Fibroblast of gingiva (primary cell): ENCODE measurements at regions not wholly inside any gene's neighbourhood (a gene's known extent, or its start where the extent isn't known, plus 50 kb on each side); places are given as distances from the start of the nearest gene placed in this dataset.

Source experiments
- DNase-seq: peaks from one replicate; pipeline ENCODE4 v3.0.0-alpha.2; 2011; ENCODE audit warnings: low read depth

DNA sequence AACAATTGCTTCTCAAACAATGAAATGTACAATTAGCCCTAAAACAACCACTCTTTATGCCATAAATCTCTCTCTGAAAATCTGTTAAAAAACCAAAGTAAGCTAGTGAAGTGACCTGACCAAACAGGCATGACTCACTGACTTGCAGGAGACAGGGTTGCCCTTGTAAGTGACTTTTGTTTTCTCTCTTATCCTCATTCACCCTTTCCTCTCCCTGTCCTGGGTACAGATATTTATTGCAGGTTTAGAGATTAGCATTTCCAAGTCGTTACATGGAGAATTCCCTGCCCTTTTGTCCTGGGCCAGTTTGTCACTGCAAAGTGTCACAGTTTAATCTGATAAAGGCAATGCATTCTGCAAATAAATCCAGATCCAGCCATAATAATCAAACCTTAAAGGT is 484.2 kb downstream of the IRX1 start:
- DNase-seq: no peak

DNA sequence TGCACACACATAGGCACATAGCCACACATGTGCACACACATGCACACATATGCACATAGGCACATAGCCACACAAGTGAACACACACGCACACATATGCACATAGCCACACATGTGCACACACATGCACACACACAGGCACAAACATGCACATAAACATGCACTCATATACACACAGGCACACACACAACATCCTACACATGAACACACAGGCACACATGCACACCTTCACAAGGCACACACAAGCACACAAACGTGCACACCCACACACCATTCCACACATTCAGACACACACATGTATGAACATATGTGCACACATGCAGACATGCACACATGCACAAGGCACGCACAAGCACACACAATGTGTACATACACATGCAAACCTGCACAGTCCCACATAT is 484.7 kb downstream of the IRX1 start:
- DNase-seq: no peak

GRCh38 chr5:4081059-4081458 is 485.4 kb downstream of the IRX1 start:
- DNase-seq: no peak

DNA sequence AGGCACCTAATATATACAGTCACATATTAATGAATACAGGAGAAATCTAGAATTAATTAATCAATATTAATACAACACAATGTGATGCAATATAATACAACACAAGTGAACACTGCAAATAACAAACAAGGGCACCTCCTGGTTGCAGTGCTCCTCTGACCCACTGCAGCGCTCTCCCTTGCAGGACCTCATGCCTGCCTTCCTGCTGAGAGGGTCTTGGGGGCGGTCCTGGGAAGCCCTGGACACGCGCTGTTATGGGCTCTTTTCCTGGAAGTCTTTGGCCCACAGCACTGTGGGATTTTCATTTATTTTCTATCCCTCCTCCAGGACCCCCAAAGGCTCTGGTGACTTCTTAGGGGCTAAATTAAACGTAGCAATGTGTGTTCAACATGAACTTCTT is 485.8 kb downstream of the IRX1 start:
- DNase-seq: no peak

DNA sequence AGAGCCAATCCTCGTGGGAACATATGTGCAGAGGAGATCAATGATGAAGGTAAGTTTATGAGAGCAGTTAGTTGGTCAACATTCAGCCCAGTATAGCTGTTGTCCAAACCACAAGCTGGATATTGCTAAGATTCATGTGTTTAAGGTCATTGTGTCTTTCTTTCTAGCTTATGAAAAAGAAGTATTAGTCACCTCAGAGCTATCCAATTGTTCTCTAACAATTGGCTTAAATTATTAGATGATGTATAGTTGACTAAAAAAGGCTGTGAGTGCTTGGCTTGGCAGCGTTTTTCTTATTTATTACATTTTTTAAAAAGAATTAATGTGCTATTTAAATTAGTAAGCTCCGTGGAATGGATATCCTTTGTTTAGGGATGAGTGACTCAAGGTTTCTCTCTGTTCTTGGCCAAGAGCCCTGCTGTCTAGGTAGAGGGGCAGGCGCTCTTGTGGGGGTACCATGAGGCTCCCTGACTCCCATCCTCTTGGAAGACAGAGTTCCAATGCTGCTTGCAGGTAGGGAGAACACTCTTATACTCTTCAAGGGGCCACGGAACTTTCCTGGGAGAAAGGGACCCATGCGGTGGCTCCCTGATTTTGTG is 487.4 kb downstream of the IRX1 start:
- no peak for DNase-seq

- DNase-seq: no peak
Measured at GRCh38 chr5:4083591-4084337, 488.1 kb downstream of the IRX1 start.

DNA sequence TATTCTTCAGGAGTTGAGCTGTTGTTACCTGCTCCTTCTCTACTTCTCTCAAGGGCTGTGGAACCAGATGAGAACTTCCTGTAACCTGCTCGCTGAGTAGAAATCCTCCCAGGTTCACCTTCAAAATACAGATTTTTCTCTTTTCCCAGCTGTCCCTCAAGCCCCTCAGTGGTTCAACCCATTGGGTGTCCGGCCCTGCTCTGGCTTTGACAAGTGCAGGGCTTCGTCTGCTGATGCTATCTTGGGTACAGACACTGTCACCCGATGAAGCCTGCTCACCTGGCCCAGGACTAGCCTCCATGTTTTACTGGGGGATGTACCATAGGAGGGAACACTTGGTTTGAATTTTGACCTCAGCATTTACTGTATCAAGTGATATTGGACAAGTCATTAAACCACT is 490.4 kb downstream of the IRX1 start:
- DNase-seq: no peak

- no peak for DNase-seq
Measured at GRCh38 chr5:4087110-4087509, 491.5 kb downstream of the IRX1 start.

DNA sequence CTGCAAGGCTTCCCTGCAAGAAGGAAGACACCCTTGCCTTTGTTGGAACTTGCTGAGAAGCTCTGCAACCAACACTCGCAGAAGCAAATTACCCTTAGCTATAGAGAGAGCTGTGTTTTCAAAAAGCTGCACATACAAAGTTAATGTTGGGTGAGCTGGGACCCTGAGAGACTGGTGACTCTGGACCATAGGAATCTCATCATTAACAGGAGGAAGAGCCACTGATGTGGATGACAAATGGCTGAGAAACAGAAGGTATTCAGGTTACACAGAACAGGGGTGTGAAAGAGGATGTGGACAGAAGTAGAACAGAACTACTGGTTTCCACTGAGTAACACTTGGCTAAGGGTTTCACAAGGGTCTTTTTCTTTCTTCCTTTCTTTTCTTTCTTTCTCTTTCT is 493.5 kb downstream of the IRX1 start:
- DNase-seq: no peak

DNA sequence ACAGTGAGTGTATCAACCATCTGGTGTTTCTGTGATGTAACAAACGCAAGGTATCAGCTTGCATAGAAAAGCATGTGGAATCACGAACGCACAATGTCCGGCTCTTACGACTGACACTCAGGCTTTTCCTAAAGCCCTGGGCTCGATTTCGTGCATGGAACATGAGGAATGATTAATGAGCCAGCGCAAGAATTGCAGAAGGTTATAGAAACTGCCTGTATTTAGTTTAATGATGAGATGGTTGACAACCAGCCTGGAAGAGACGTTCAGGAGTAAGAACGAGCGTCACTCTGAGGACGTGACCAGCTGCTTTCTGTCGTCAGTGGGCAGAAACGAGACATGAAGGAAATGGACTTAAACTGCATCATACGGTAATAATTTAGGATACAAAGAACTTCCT is 497.6 kb downstream of the IRX1 start:
- no peak for DNase-seq

- DNase-seq: no peak
Measured at GRCh38 chr5:4093970-4094369, 498.3 kb downstream of the IRX1 start.

DNA sequence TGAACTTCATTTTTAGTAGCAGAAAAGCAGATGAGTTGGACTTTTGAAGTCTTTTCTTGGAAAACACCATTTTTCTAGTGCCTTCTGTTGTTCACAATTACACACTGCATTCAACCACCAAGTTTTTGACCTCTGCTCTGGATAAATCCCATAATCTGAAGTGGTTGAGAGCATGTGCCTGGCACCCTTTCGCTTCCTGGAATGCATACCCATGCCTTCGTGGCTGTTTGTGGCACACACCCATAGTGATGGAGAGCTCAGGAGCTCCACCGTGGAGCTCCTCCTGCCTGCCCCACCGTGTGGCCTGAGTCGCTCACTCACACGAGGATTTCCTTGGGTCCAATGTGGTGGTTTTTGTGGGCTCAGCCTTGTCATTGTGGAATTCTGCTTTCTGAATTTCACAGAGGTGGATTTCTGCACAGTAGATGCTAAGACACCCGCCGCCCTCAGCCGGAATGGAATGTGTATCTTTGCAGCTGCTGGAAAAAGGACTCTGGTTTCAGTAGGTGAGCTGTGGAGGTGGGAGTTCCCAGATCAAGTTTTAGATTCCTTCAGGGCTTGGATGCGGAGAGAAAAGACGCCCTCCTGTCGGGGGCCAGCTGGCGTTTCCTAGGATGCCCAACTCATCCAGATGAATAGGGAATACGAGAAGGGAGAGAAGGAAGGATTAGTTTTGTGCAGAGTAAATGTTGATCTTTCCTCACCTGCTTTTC is 500.4 kb downstream of the IRX1 start:
- DNase-seq: no peak

- no peak for DNase-seq
Measured at GRCh38 chr5:4097199-4097598, 501.6 kb downstream of the IRX1 start.

DNA sequence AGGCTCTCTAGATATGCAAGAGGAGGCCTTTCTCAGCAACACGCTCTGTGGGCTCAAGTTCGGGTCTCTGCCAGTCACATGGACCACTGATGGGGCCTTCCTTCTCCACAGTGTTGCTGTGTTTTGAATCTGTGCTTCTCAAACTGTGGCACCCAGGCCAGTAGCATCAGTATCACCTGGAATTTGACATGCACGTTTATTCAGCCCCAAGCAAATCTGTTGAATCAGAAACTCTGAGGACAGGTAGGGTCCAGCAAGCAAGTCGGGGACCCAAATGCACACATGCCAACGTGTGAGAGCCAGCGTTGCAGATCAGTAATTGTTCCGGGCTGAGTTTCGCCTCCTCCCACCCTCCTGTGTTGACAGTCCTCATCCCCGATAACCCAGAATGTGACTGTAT is 502.6 kb downstream of the IRX1 start:
- DNase-seq: no peak

DNA sequence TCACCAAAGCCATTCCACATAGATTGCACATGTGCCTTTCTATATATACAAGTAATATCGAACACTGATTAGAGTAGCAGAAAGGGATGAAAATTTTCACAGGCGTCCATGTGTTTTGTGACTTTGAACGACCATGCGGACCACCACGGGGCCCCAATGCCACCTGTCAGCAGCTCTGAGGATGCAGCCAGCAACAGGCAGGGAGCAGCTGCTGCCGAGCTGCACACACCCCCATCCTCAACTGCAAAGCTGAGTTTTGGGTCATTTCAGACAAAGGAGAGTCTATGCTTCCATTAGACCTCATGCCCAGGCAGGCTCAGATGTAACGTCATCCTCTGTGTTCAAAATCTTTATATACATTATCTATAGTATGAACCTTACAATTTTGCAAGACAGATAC is 503.8 kb downstream of the IRX1 start:
- no peak for DNase-seq

DNA sequence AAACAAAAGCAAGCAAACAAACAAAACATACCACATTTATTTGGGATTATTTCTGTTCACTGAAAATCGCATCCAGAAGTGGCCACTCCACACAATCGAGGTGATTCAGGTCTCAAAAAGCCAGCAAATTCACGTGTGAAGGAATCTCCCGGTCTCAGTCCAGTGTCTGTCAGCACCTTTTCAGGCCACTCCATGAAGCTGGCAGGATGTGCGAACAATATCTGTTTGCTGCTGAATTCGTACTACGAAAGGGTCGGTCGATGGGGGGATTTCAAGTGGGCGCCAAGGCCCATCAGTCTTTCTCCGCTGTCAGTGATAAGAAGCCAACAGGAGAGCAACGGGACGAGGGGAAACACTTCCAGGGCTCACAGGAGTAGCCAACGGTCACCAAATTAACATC is 505.1 kb downstream of the IRX1 start:
- no peak for DNase-seq

DNA sequence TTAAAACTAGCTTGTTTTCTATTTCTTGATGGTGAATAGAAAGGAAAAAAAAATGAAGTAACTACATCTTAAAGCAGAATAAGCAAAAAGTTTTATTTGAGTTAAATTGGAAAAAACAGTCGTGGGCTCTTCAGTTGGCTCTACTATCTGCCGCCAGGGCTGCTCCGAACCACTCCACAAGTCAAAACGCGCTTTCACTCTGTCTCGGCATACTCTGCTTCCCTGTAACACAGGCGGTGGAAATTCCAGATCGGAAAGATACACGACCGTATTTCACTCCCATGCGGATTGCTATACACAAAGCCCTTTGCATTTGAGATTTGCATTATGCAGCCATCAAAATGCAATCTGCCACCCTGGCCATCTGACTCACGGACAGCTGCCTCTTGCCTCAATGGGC is 505.6 kb downstream of the IRX1 start:
- DNase-seq: no peak

GRCh38 chr5:4104831-4105597 is 509.4 kb downstream of the IRX1 start:
- DNase-seq: no peak

- no peak for DNase-seq
Measured at GRCh38 chr5:4108690-4109089, 513.1 kb downstream of the IRX1 start.

DNA sequence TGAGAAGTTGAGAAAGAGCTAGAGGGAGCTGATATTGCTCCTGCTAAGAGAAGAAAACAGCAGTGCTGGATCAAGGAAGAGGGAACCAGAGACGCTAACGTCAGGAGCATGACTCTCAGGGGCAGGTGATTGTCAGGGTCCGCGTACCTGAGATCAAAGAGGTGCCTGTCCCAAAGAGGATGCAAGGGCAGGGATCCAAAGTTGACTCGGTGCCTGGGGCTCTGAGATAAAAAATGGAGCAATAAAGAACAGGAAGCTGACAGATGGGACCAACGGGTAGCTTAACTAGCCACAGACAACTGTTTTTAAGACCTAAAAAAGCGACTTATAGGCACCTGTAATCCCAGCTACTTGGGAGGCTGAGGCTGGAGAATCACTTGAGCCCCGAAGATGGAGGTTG is 517.8 kb downstream of the IRX1 start:
- no peak for DNase-seq

DNA sequence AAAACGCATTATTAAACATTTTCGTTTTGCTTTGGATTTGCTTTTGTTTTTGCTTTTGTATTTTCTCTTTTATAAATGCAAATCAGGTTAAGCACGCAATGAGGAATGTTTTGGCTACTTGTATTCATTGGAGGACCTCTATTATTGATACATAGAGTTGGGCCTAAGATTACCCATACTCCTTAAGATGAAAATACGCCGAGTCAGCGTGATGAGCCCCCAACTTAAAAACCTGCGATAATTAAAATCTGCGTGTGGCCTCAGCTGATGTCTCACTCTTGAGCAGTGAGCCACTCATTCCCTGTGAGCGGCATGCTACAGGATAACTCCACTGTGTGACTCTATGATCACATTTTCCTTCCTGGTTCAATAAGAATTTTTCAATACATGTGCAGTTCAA is 518.3 kb downstream of the IRX1 start:
- DNase-seq: no peak

- DNase-seq: no peak
Measured at GRCh38 chr5:4114452-4114851, 518.8 kb downstream of the IRX1 start.

- DNase-seq: no peak
Measured at GRCh38 chr5:4116834-4117233, 521.2 kb downstream of the IRX1 start.
